GM19239 (cell line): ENCODE measurements at regions not wholly inside any gene's neighbourhood (a gene's known extent, or its start where the extent isn't known, plus 50 kb on each side); places are given as distances from the start of the nearest gene placed in this dataset.
"Not testable (repeated sequence)": the region's sequence is repeated elsewhere in the genome, so short reads cannot be mapped to it uniquely, and the experiment has no call there.

Experiments used
- DNase-seq: peaks from one replicate; pipeline ENCODE4 v3.0.0; 2011; ENCODE audit warnings: low spot score; ENCODE audit not compliant: insufficient read length
- FAIRE-seq: peaks from 2 replicates; lab custom pipeline; 2011; peaks lifted over from hg19 to GRCh38; lab: Jason Lieb, UNC

- DNase-seq, FAIRE-seq: not testable (repeated sequence)
These were observed 51.1 kb upstream of the RASSF6 start for GRCh38 chr4:73671348-73671747.

GRCh38 chr4:73673286-73673685, 53.0 kb upstream of the RASSF6 start:
- DNase-seq, result no peak
- FAIRE-seq, result no peak

- DNase-seq (no peak), FAIRE-seq (no peak)
These were observed 54.2 kb upstream of the RASSF6 start for GRCh38 chr4:73674451-73674919.

- no peak for DNase-seq
These were observed 55.4 kb upstream of the RASSF6 start for GRCh38 chr4:73675623-73676022.

GRCh38 chr4:73676136-73676535, 55.9 kb upstream of the RASSF6 start:
- FAIRE-seq, result no peak
- DNase-seq, result no peak

More at GRCh38 chr4:73675623-73676022, 55.4 kb upstream of the RASSF6 start:
- FAIRE-seq, result no peak

GRCh38 chr4:73676861-73677323, 56.7 kb upstream of the RASSF6 start:
- FAIRE-seq, result peak; percentile 63

GRCh38 chr4:73679836-73680235, 59.6 kb upstream of the RASSF6 start:
- FAIRE-seq, result no peak
- no peak for DNase-seq

More at GRCh38 chr4:73676861-73677323, 56.7 kb upstream of the RASSF6 start:
- DNase-seq, result peak; percentile 8

- FAIRE-seq (no peak), DNase-seq (no peak)
These were observed 58.6 kb upstream of the CXCL8 start for GRCh38 chr4:73681776-73682175.

GRCh38 chr4:73682508-73682907, 57.9 kb upstream of the CXCL8 start:
- no peak for DNase-seq
- no peak for FAIRE-seq

- FAIRE-seq (no peak), DNase-seq (no peak)
These were observed 57.3 kb upstream of the CXCL8 start for GRCh38 chr4:73683033-73683432.

- DNase-seq, result no peak
- no peak for FAIRE-seq
These were observed 56.9 kb upstream of the CXCL8 start for GRCh38 chr4:73683456-73683855.

- FAIRE-seq (no peak), DNase-seq (no peak)
These were observed 56.3 kb upstream of the CXCL8 start for GRCh38 chr4:73684097-73684496.

GRCh38 chr4:73685052-73685451, 55.3 kb upstream of the CXCL8 start:
- no peak for DNase-seq
- no peak for FAIRE-seq

- FAIRE-seq (no peak), DNase-seq (no peak)
These were observed 52.9 kb upstream of the CXCL8 start for GRCh38 chr4:73687421-73687820.

GRCh38 chr4:73690051-73690738, 50.2 kb upstream of the CXCL8 start:
- no peak for FAIRE-seq
- no peak for DNase-seq
